HepG2 (cell line): ENCODE measurements at regions not wholly inside any gene's neighbourhood (a gene's known extent, or its start where the extent isn't known, plus 50 kb on each side); places are given as distances from the start of the nearest gene placed in this dataset.

Experiments
- ATAC-seq: fragments of 200-7000 bp; cut with Tn5 transposase; 3 replicates; pipeline ENCODE4 v1.9.1; 2020; ENCODE audit warnings: mild to moderate bottlenecking, moderate library complexity
- BruUV-seq: library from RNA; stranded (reverse); fragments of 400-500 nt; replicated peaks from 2 replicates; lab custom pipeline; 2021; lab: Mats Ljungman, UMichigan
- CTCF ChIA-PET: fragments of 300-600 bp; formaldehyde crosslinking; extraction: SDS; loops from one replicate; lab custom pipeline; 2021; ENCODE audit warnings: low total read pairs, inconsistent platforms, low intra/inter-chr PET ratio; lab: Yijun Ruan, JAX
- POLR2A ChIA-PET: fragments of 350-600 bp; sonication (Branson Sonifier 250); formaldehyde crosslinking; loops from one replicate; lab custom pipeline; 2020; ENCODE audit warnings: antibody characterized with exemption, inconsistent platforms; lab: Yijun Ruan, JAX
- DNase-seq: peaks from one replicate; pipeline ENCODE4 v3.0.0-alpha.2; 2015; ENCODE audit warnings: low spot score
- FAIRE-seq: peaks from 3 replicates; lab custom pipeline; 2011; peaks lifted over from hg19 to GRCh38; lab: Jason Lieb, UNC
- H2AFZ ChIP-seq: one replicate; pipeline ENCODE4 v1.6.1; 2011; ENCODE audit warnings: low read length, inconsistent platforms
- H3K27ac ChIP-seq: fragments of 300-600 bp; 3 replicates; pipeline ENCODE4 v1.8.0; 2011; ENCODE audit warnings: mixed run types, mild to moderate bottlenecking, mixed read lengths, low read length, inconsistent platforms; ENCODE audit not compliant: insufficient read depth; ENCODE audit errors: extremely low read length
- H3K27me3 ChIP-seq, 2 experiments: fragments of 200-600 bp in 1 of 2; 2 replicates in 1 of 2; 3 replicates in 1 of 2; pipeline versions ENCODE4 v1.6.0 to v1.8.0; 2011; ENCODE audit warnings: low read length in 2 of 2, mild to moderate bottlenecking in 2 of 2, moderate library complexity in 2 of 2, inconsistent platforms in 1 of 2; ENCODE audit not compliant: insufficient read depth in 2 of 2, control insufficient read depth in 1 of 2
- H3K36me3 ChIP-seq, 2 experiments: fragments of 200-600 bp in 1 of 2; replicated peaks in 1 of 2; 2 replicates in 1 of 2; 3 replicates in 1 of 2; pipeline versions ENCODE4 v1.5.1 to v1.8.0; 2011; ENCODE audit warnings: low read length in 2 of 2, inconsistent platforms in 1 of 2; ENCODE audit not compliant: insufficient read depth in 2 of 2, control insufficient read depth in 1 of 2
- H3K4me1 ChIP-seq: 2 replicates; pipeline ENCODE4 v1.5.1; 2012; ENCODE audit warnings: low read length, inconsistent platforms; ENCODE audit not compliant: insufficient read depth
- H3K4me2 ChIP-seq: 2 replicates; pipeline ENCODE4 v1.6.0; 2011; ENCODE audit warnings: low read depth, low read length, inconsistent platforms
- H3K4me3 ChIP-seq, 3 experiments: fragments of 200-600 bp in 1 of 3; sonication (generic), shearing (Covaris generic) in 1 of 3; replicated peaks in 1 of 3; 2 replicates each; pipeline ENCODE4 v1.5.1; 2011 to 2016; ENCODE audit warnings: low read length in 3 of 3, inconsistent platforms in 2 of 3, low read depth in 2 of 3, mild to moderate bottlenecking in 2 of 3, control low read depth in 1 of 3, mixed read lengths in 1 of 3; ENCODE audit not compliant: insufficient read depth in 1 of 3
- H3K79me2 ChIP-seq: one replicate; pipeline ENCODE4 v1.6.1; 2011; ENCODE audit warnings: low read length, inconsistent platforms; ENCODE audit not compliant: insufficient read depth
- H3K9ac ChIP-seq: 2 replicates; pipeline ENCODE4 v1.6.0; 2011; ENCODE audit warnings: mild to moderate bottlenecking, low read depth, low read length, inconsistent platforms; ENCODE audit not compliant: insufficient read depth
- H3K9me3 ChIP-seq: 2 replicates; pipeline ENCODE4 v1.5.1; 2012; ENCODE audit warnings: mild to moderate bottlenecking, low read length
- H4K20me1 ChIP-seq: 2 replicates; pipeline ENCODE4 v1.6.0; 2011; ENCODE audit warnings: inconsistent platforms, mild to moderate bottlenecking, low read length, moderate library complexity; ENCODE audit not compliant: insufficient read depth
- DNMT3B ChIP-seq: conservative IDR thresholded peaks from 2 replicates; pipeline ENCODE4 v1.6.1; 2016; ENCODE audit warnings: missing biosample characterization, control low read depth
- FOXK2 ChIP-seq: fragments of 450-650 bp; IDR thresholded peaks from 2 replicates; pipeline ENCODE4 v1.6.1; 2016
- HCFC1 ChIP-seq: fragments of 150-350 bp; IDR thresholded peaks from 2 replicates; pipeline ENCODE4 v1.6.1; 2014; ENCODE audit warnings: low read depth, low read length
- JARID2 ChIP-seq: sonication (generic); formaldehyde crosslinking; IDR thresholded peaks from 2 replicates; pipeline ENCODE4 v1.8.1; 2023; ENCODE audit warnings: missing genetic modification reagents, inconsistent platforms; ENCODE audit not compliant: insufficient replicate concordance
- SNRNP70 ChIP-seq: fragments of 200-400 bp; formaldehyde crosslinking; IDR thresholded peaks from 2 replicates; pipeline ENCODE4 v1.6.1; 2017; ENCODE audit warnings: mild to moderate bottlenecking, low read depth, low read length, moderate library complexity
- ZNF124 ChIP-seq: sonication (generic); formaldehyde crosslinking; IDR thresholded peaks from 2 replicates; pipeline ENCODE4 v1.4.0; 2020; ENCODE audit warnings: missing genetic modification reagents
- ZNF652 ChIP-seq: IDR thresholded peaks from 2 replicates; pipeline ENCODE4 v1.6.1; 2016; ENCODE audit warnings: low read depth, borderline replicate concordance
- ZSCAN31 ChIP-seq: sonication (generic); formaldehyde crosslinking; IDR thresholded peaks from 2 replicates; pipeline ENCODE4 v1.5.0; 2020; ENCODE audit warnings: low read depth, mild to moderate bottlenecking, missing genetic modification reagents
- WGBS: methylation state at CpG from one replicate; pipeline ENCODE4 v1.1.6; 2017; ENCODE audit warnings: low lambda C conversion rate; 5-methylcytosine and 5-hydroxymethylcytosine counted together
- in situ Hi-C: cut with HindIII; loops from 2 replicates; pipeline ENCODE4 v1.10.0; 2017; ENCODE audit warnings: low pct_unique_long_range_greater_than_20kb; ENCODE audit not compliant: extremely low pct_ligation_motif_present
- intact Hi-C: fragments of 100-400 bp; cut with micrococcal nuclease; formaldehyde crosslinking; loops from one replicate; pipeline ENCODE4 v1.10.0; 2022; ENCODE audit not compliant: unreplicated experiment
- TF ChIP-seq, protein P1 (sequence below): sonication (generic); formaldehyde crosslinking; conservative IDR thresholded peaks from 2 replicates; pipeline ENCODE4 v1.4.0; 2020; ENCODE audit warnings: missing genetic modification reagents
- TF ChIP-seq, protein P2 (sequence below): sonication (generic); formaldehyde crosslinking; IDR thresholded peaks from 2 replicates; pipeline ENCODE4 v1.5.0; 2020; ENCODE audit warnings: missing genetic modification reagents, mild to moderate bottlenecking, borderline replicate concordance
- TF ChIP-seq, protein P3 (sequence below): sonication (generic); formaldehyde crosslinking; IDR thresholded peaks from 2 replicates; pipeline ENCODE4 v1.5.1; 2020; ENCODE audit warnings: missing genetic modification reagents, mild to moderate bottlenecking, borderline replicate concordance
- TF ChIP-seq, protein P4 (sequence below): sonication (generic); formaldehyde crosslinking; IDR thresholded peaks from 2 replicates; pipeline ENCODE4 v1.4.0; 2020; ENCODE audit warnings: missing genetic modification reagents
- TF ChIP-seq, protein P5 (sequence below): IDR thresholded peaks from 2 replicates; pipeline ENCODE4 v1.6.1; 2016
- TF ChIP-seq, protein P6 (sequence below): sonication (generic); formaldehyde crosslinking; IDR thresholded peaks from 2 replicates; pipeline ENCODE4 v1.4.0; 2020; ENCODE audit warnings: missing genetic modification reagents, borderline replicate concordance
- TF ChIP-seq, protein P7 (sequence below): sonication (generic); formaldehyde crosslinking; IDR thresholded peaks from 2 replicates; pipeline ENCODE4 v1.4.0; 2020; ENCODE audit warnings: mild to moderate bottlenecking, low read depth, missing genetic modification reagents

DNA sequence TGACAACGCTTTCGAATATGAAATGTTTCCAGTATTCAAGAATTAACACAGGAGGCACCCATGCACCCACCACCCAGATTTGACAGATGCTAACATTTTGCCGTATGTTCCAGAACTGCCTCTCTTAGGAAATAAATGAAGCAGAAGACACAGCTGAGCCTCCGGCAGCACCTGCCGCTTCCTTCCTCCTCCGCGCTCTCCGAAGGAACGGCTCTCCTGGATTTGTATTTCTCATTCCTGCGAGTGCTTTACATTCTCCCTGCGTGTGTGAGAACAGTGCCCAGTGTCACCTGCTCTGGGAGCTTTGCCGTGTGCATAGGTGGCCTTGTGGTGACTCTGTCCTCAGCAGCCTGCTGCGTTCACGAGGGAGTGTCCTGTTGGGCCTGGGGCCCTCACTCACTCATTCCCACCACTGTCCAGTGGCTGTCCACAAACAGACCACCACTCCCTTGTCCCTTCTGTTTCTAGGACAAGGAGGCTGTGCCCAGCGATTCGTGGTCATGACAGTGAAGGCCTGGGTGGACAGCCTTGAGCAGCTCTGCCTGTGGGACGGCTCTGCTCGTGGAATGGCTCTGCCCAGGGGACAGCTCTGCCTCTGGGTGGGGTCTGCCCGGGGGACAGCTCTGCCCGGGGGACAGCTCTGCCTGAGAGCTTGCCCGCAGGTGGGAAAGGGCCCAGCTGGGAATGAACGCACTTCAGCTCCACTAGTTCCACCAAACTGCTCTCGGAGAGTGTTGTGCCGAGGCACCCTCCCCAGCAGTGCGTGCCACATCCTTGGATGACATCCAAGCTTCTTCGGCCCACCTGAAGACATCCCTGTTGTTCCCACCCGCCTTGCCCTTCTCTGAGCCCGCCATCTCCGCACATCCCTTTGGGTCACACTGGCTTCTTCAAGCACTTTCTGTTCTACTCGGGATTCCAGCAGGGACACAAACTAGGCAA, 170.5 kb upstream of the PPP1R26 start (continued):
- no peak for TF ChIP-seq SNRNP70
- TF ChIP-seq DNMT3B (CRISPR knock-in tag), result no peak
- TF ChIP-seq JARID2 (CRISPR knock-in tag), result no peak
- TF ChIP-seq ZNF124, result no peak
- TF ChIP-seq, protein P1, sequence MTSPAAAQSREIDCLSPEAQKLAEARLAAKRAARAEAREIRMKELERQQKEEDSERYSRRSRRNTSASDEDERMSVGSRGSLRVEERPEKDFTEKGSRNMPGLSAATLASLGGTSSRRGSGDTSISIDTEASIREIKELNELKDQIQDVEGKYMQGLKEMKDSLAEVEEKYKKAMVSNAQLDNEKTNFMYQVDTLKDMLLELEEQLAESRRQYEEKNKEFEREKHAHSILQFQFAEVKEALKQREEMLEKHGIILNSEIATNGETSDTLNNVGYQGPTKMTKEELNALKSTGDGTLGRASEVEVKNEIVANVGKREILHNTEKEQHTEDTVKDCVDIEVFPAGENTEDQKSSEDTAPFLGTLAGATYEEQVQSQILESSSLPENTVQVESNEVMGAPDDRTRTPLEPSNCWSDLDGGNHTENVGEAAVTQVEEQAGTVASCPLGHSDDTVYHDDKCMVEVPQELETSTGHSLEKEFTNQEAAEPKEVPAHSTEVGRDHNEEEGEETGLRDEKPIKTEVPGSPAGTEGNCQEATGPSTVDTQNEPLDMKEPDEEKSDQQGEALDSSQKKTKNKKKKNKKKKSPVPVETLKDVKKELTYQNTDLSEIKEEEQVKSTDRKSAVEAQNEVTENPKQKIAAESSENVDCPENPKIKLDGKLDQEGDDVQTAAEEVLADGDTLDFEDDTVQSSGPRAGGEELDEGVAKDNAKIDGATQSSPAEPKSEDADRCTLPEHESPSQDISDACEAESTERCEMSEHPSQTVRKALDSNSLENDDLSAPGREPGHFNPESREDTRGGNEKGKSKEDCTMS (CRISPR knock-in tag), result no peak
- no peak for TF ChIP-seq ZSCAN31 (CRISPR knock-in tag)
- no peak for TF ChIP-seq ZNF652 (CRISPR knock-in tag)
- TF ChIP-seq, protein P2, sequence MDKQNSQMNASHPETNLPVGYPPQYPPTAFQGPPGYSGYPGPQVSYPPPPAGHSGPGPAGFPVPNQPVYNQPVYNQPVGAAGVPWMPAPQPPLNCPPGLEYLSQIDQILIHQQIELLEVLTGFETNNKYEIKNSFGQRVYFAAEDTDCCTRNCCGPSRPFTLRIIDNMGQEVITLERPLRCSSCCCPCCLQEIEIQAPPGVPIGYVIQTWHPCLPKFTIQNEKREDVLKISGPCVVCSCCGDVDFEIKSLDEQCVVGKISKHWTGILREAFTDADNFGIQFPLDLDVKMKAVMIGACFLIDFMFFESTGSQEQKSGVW (CRISPR knock-in tag), result no peak

DNA sequence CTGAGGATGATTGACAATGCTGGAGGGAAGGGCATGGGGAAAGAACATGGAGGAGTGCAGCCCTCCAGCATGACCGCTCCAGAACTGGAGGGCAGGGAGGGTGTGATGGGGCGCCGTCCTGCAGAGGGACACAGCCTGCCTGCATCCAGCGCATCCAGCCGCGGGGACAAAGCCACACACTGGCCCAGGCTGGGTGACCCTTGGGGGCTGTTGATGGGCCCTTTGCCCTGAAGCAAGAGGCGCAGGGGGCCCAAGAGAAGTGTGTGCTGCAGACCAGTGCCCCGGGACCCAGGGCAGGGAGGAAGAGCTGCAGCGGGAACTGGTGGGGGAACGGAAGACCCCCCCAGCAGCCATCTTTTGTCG, 169.8 kb upstream of the PPP1R26 start:
- no peak for FAIRE-seq
- CTCF ChIA-PET, result no interaction called here
- intact Hi-C loops, result no loop called here
- BruUV-seq, result no TSS peak
- no peak overlapping the region for H3K9ac ChIP-seq
- H3K79me2 ChIP-seq, result no peaks in the 10 kb centered on the region
- no peak overlapping the region for H2AFZ ChIP-seq
- no peaks in the 10 kb centered on the region for H4K20me1 ChIP-seq
- POLR2A ChIA-PET, result no interaction called here
- H3K9me3 ChIP-seq, result no peaks in the 10 kb centered on the region
- H3K27ac ChIP-seq, result no peak overlapping the region
- no peak for DNase-seq
- in situ Hi-C loops, result no loop called here
- H3K4me2 ChIP-seq, result no peak overlapping the region
- ATAC-seq, result no peak
- 29% methylated on average over 11 of the region's 11 CpGs for WGBS
- no peaks in the 10 kb centered on the region for H3K36me3 ChIP-seq
- H3K4me3 ChIP-seq, result no peak overlapping the region
- no peaks in the 10 kb centered on the region for H3K4me1 ChIP-seq
- H3K27me3 ChIP-seq, result peaks cover 10 to 46% of the 10 kb centered on the region in 2 experiments; a peak in 4 of 5 replicates
- TF ChIP-seq HCFC1 (no peak), FOXK2 (no peak)
- TF ChIP-seq, protein P3, sequence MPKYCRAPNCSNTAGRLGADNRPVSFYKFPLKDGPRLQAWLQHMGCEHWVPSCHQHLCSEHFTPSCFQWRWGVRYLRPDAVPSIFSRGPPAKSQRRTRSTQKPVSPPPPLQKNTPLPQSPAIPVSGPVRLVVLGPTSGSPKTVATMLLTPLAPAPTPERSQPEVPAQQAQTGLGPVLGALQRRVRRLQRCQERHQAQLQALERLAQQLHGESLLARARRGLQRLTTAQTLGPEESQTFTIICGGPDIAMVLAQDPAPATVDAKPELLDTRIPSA, result no peak
- TF ChIP-seq, protein P4, sequence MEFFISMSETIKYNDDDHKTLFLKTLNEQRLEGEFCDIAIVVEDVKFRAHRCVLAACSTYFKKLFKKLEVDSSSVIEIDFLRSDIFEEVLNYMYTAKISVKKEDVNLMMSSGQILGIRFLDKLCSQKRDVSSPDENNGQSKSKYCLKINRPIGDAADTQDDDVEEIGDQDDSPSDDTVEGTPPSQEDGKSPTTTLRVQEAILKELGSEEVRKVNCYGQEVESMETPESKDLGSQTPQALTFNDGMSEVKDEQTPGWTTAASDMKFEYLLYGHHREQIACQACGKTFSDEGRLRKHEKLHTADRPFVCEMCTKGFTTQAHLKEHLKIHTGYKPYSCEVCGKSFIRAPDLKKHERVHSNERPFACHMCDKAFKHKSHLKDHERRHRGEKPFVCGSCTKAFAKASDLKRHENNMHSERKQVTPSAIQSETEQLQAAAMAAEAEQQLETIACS (CRISPR knock-in tag), result no peak
- TF ChIP-seq, protein P5, sequence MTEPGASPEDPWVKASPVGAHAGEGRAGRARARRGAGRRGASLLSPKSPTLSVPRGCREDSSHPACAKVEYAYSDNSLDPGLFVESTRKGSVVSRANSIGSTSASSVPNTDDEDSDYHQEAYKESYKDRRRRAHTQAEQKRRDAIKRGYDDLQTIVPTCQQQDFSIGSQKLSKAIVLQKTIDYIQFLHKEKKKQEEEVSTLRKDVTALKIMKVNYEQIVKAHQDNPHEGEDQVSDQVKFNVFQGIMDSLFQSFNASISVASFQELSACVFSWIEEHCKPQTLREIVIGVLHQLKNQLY, result no peak
- TF ChIP-seq, protein P6, sequence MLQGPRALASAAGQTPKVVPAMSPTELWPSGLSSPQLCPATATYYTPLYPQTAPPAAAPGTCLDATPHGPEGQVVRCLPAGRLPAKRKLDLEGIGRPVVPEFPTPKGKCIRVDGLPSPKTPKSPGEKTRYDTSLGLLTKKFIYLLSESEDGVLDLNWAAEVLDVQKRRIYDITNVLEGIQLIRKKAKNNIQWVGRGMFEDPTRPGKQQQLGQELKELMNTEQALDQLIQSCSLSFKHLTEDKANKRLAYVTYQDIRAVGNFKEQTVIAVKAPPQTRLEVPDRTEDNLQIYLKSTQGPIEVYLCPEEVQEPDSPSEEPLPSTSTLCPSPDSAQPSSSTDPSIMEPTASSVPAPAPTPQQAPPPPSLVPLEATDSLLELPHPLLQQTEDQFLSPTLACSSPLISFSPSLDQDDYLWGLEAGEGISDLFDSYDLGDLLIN, result no peak
- TF ChIP-seq, protein P7, sequence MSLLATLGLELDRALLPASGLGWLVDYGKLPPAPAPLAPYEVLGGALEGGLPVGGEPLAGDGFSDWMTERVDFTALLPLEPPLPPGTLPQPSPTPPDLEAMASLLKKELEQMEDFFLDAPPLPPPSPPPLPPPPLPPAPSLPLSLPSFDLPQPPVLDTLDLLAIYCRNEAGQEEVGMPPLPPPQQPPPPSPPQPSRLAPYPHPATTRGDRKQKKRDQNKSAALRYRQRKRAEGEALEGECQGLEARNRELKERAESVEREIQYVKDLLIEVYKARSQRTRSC (CRISPR knock-in tag), result no peak
